Endothelial cell of umbilical vein (primary cell): ENCODE measurements at regions not wholly inside any gene's neighbourhood (a gene's known extent, or its start where the extent isn't known, plus 50 kb on each side); places are given as distances from the start of the nearest gene placed in this dataset.
"Not testable (repeated sequence)": the region's sequence is repeated elsewhere in the genome, so short reads cannot be mapped to it uniquely, and the experiment has no call there.

Experiments
- BruUV-seq: library from RNA; stranded (reverse); fragments of 400-500 nt; replicated peaks from 2 replicates; lab custom pipeline; 2021; lab: Mats Ljungman, UMichigan
- CTCF ChIA-PET: fragments of 300-600, 350-600 bp; sonication (Branson Sonifier 250); formaldehyde crosslinking; loops from one replicate; lab custom pipeline; 2021; ENCODE audit warnings: antibody characterized with exemption, inconsistent platforms; lab: Charles Lee
- POLR2A ChIA-PET: fragments of 300-600, 350-600 bp; sonication (Branson Sonifier 250); formaldehyde crosslinking; loops from one replicate; lab custom pipeline; 2021; ENCODE audit warnings: antibody characterized with exemption, inconsistent platforms; lab: Charles Lee
- DNase-seq: peaks from one replicate; pipeline ENCODE4 v3.0.0-alpha.2; 2011; ENCODE audit warnings: low read depth, low spot score
- FAIRE-seq: peaks from 2 replicates; lab custom pipeline; 2011; peaks lifted over from hg19 to GRCh38; lab: Jason Lieb, UNC
- H2AFZ ChIP-seq: 2 replicates; pipeline ENCODE4 v1.6.0; 2012; ENCODE audit warnings: low read depth, low read length, control low read depth, inconsistent platforms
- H3K27ac ChIP-seq: 2 replicates; pipeline ENCODE4 v1.5.1; 2011; ENCODE audit warnings: low read depth, mild to moderate bottlenecking, control low read depth, low read length, moderate library complexity; ENCODE audit not compliant: insufficient read depth
- H3K27me3 ChIP-seq, 2 experiments: 2 replicates each; pipeline versions ENCODE4 v1.6.0 to v1.6.1; 2011; ENCODE audit warnings: low read length in 2 of 2, mixed read lengths in 1 of 2; ENCODE audit not compliant: control insufficient read depth in 2 of 2, insufficient read depth in 2 of 2
- H3K36me3 ChIP-seq, 2 experiments: 2 replicates in 1 of 2; 3 replicates in 1 of 2; pipeline ENCODE4 v1.5.1; 2011; ENCODE audit warnings: low read length in 2 of 2, mild to moderate bottlenecking in 1 of 2, moderate library complexity in 1 of 2; ENCODE audit not compliant: control insufficient read depth in 2 of 2, insufficient read depth in 2 of 2; ENCODE audit errors: extremely low read depth in 1 of 2
- H3K4me1 ChIP-seq: 3 replicates; pipeline ENCODE4 v1.5.1; 2011; ENCODE audit warnings: mild to moderate bottlenecking, low read length; ENCODE audit not compliant: control insufficient read depth, insufficient read depth; ENCODE audit errors: extremely low read depth
- H3K4me2 ChIP-seq: 2 replicates; pipeline ENCODE4 v1.6.1; 2011; ENCODE audit warnings: low read length, control low read depth, mixed read lengths; ENCODE audit not compliant: insufficient read depth
- H3K4me3 ChIP-seq, 3 experiments: fragments of 200-600 bp in 1 of 3; sonication (generic), shearing (Covaris generic) in 1 of 3; replicated peaks in 1 of 3; 2 replicates each; pipeline ENCODE4 v1.5.1; 2011 to 2016; ENCODE audit warnings: control low read depth in 3 of 3, low read length in 3 of 3, mild to moderate bottlenecking in 2 of 3, inconsistent platforms in 1 of 3, low read depth in 1 of 3, moderate library complexity in 1 of 3; ENCODE audit not compliant: insufficient read depth in 1 of 3
- H3K79me2 ChIP-seq: 2 replicates; pipeline ENCODE4 v1.6.0; 2012; ENCODE audit warnings: low read length, inconsistent platforms; ENCODE audit not compliant: control insufficient read depth, insufficient read depth
- H3K9ac ChIP-seq: replicated peaks from 2 replicates; pipeline ENCODE3; 2011; ENCODE audit warnings: low read length, control low read depth; ENCODE audit not compliant: insufficient read depth; ENCODE audit errors: extremely low read depth
- H3K9me1 ChIP-seq: replicated peaks from 3 replicates; pipeline ENCODE4 v1.6.0; 2011; ENCODE audit warnings: mild to moderate bottlenecking, low read length; ENCODE audit not compliant: control insufficient read depth, insufficient read depth; ENCODE audit errors: extremely low read depth
- H3K9me3 ChIP-seq: replicated peaks from 2 replicates; pipeline ENCODE4 v1.5.1; 2012; ENCODE audit warnings: low read length, inconsistent platforms; ENCODE audit not compliant: control insufficient read depth, insufficient read depth
- H4K20me1 ChIP-seq: replicated peaks from 2 replicates; pipeline ENCODE3; 2011; ENCODE audit warnings: mild to moderate bottlenecking, low read length; ENCODE audit not compliant: control insufficient read depth, insufficient read depth; ENCODE audit errors: extremely low read depth
- FOS ChIP-seq: IDR thresholded peaks from 2 replicates; pipeline ENCODE4 v1.6.1; 2011; ENCODE audit warnings: mild to moderate bottlenecking, low read length, moderate library complexity, borderline replicate concordance; ENCODE audit not compliant: insufficient read depth
- GATA2 ChIP-seq: IDR thresholded peaks from 2 replicates; pipeline ENCODE4 v1.7.0; 2011; ENCODE audit warnings: low read depth, mild to moderate bottlenecking, moderate library complexity, mixed read lengths, low read length; ENCODE audit not compliant: insufficient read length, insufficient read depth
- dilution Hi-C: fragments of 300-500 bp; cut with MboI; formaldehyde crosslinking; loops from one replicate; pipeline ENCODE4 v1.15.0; 2019; ENCODE audit warnings: low sequenced_read_pairs; ENCODE audit not compliant: extremely low pct_ligation_motif_present
- intact Hi-C: fragments of 100-400 bp; cut with micrococcal nuclease; formaldehyde crosslinking; loops from one replicate; pipeline ENCODE4 v1.10.0; 2022

- Histone ChIP-seq H3K4me3 (no peak overlapping the region), H3K27ac (no peak overlapping the region), H3K4me2 (no peak overlapping the region), H3K9ac (no peak overlapping the region), H2AFZ (no peak overlapping the region), H3K79me2 (no peaks in the 10 kb centered on the region), H3K4me1 (no peaks in the 10 kb centered on the region), H3K27me3 (no peaks in the 10 kb centered on the region), H3K9me1 (no peaks in the 10 kb centered on the region), H4K20me1 (no peaks in the 10 kb centered on the region), H3K36me3 (no peaks in the 10 kb centered on the region), H3K9me3 (no peaks in the 10 kb centered on the region)
- FAIRE-seq, result no peak
- no TSS peak for BruUV-seq
- ChIA-PET CTCF (interaction anchor here (1.4 to 6.1 kb wide), 2 partner anchors 21 to 143 kb away, joined by 3 to 149 read pairs; no protein-coding TSS in a partner anchor), POLR2A (no interaction called here)
- TF ChIP-seq GATA2 (no peak), FOS (no peak)
- intact Hi-C loops, result no loop called here
- dilution Hi-C loops, result no loop called here
- no peak for DNase-seq
These were observed 59.5 kb upstream of the CD55 start for GRCh38 chr1:207261971-207262370.

DNA sequence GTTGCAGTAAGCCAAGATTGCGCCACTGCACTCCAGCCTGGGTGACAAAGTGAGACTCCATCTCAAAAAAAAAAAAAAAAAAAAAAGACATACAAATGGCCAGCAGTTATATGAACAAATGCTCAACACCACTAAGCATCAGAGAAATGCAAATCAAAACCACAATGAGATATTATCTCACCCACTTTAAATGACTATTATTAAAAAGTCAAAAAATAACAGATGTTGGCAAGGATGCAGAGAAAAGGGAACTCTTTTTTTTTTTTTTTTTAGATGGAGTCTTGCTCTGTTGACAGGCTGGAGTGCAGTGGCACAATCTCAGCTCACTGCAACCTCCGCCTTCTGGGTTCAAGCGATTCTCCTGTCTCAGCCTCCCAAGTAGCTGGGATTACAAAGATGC, 58.6 kb upstream of the CD55 start:
- not testable (repeated sequence) for BruUV-seq

More for the DNA sequence above, 58.6 kb upstream of the CD55 start:
- H3K9ac ChIP-seq, H3K79me2 ChIP-seq, H3K27me3 ChIP-seq, H3K4me3 ChIP-seq, FAIRE-seq, H3K4me1 ChIP-seq, dilution Hi-C loops, H3K9me3 ChIP-seq, H3K27ac ChIP-seq, H3K9me1 ChIP-seq, DNase-seq, H3K36me3 ChIP-seq, H2AFZ ChIP-seq, H4K20me1 ChIP-seq, intact Hi-C loops, POLR2A ChIA-PET, H3K4me2 ChIP-seq: not testable (repeated sequence)
- CTCF ChIA-PET, result interaction anchor here (1.4 to 6.1 kb wide), 2 partner anchors 20 to 142 kb away, joined by 3 to 149 read pairs; no protein-coding TSS in a partner anchor
